ENCODE measurements at regions not wholly inside any gene's neighbourhood (a gene's known extent, or its start where the extent isn't known, plus 50 kb on each side); places are given as distances from the start of the nearest gene placed in this dataset.

- H3K4me3 ChIP-seq (ENCODE audit: control extremely low read depth in 1 of 5, extremely low read depth in 1 of 5, insufficient read depth in 1 of 5, low read depth in 2 of 5, low read length in 4 of 5) = no peak overlapping the region
- no peak for TF ChIP-seq EZH2 (IDR thresholded peaks at IDR 0.05; ENCODE audit: borderline replicate concordance, insufficient read depth, low read depth, low read length, poor library complexity, severe bottlenecking)
- no peak overlapping the region for H2AFZ ChIP-seq (ENCODE audit: insufficient read depth, low read depth, low read length, poor library complexity, severe bottlenecking)
- H3K36me3 ChIP-seq (replicated peaks in 1 of 2; ENCODE audit: control extremely low read depth in 1 of 2, control insufficient read depth in 1 of 2, extremely low read depth in 1 of 2, insufficient read depth in 2 of 2, low read length in 1 of 2) = no peaks in the 10 kb centered on the region
- Mint-ChIP-seq H3K27ac (no peak overlapping the region), H3K27me3 (peaks cover 6% of the 10 kb centered on the region), H3K4me1 (peaks cover 3% of the 10 kb centered on the region), H3K4me3 (no peak overlapping the region), H3K9me3 (ENCODE audit: insufficient read depth) (no peaks in the 10 kb centered on the region)
- intact Hi-C loops (cut with micrococcal nuclease) = no loop called here
- ATAC-seq (ENCODE audit: low read depth) (no peak), DNase-seq (no peak)
- no peak overlapping the region for H3K4me2 ChIP-seq (replicated peaks; ENCODE audit: low read depth, low read length, poor library complexity, severe bottlenecking)
- WGBS (ENCODE audit: insufficient coverage) = no CpG with 5 or more reads among the region's 1 CpG
- no peaks in the 10 kb centered on the region for H3K79me2 ChIP-seq (ENCODE audit: control insufficient read depth, insufficient read depth, low read length)
- H3K9me3 ChIP-seq (ENCODE audit: control extremely low read depth in 1 of 3, control insufficient read depth in 2 of 3, insufficient read depth in 1 of 3, low read length in 2 of 3) = no peaks in the 10 kb centered on the region
- H3K4me1 ChIP-seq (ENCODE audit: control insufficient read depth in 2 of 2, insufficient read depth in 2 of 2, low read length in 2 of 2) = no peaks in the 10 kb centered on the region
- ChIA-PET POLR2A (no interaction called here), CTCF (no interaction called here)
- no peaks in the 10 kb centered on the region for H4K20me1 ChIP-seq (ENCODE audit: control insufficient read depth, insufficient read depth, low read length, poor library complexity, severe bottlenecking)
- no peak overlapping the region for H3K27ac ChIP-seq (ENCODE audit: low read length in 2 of 2)
- no peak overlapping the region for H3K9ac ChIP-seq (ENCODE audit: low read length)
- H3K27me3 ChIP-seq (replicated peaks in 1 of 4; ENCODE audit: control extremely low read depth in 1 of 4, control insufficient read depth in 3 of 4, insufficient read depth in 4 of 4, low read length in 3 of 4) = no peaks in the 10 kb centered on the region
Measured at GRCh38 chr6:147061252-147061651, 143.0 kb upstream of the STXBP5 start.

DNA sequence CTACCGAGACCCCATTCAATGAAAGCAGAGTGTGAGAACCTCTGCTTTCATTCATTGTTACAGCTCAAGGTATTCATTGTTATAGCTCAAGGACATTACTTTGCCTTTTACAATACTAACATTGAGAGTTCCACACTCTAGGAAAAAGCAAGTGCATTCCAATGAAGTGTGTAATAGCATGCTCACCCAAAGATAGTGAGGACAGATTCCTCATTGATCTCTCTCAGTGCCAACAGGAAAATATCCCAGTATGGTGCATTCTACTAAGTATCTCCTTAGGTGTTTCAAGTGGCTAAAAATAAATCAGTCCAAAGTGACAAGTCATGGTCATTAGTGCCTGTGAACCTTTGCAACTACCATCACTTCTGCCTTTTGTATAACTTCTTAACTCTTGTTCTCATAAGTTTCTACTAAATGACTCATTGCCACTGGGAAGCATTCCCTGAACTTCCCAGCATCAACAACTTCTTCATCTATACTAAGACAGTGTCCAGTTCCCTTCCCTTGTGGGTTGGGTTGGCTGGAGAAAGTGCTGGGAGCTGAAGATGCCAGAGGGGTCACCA, 140.7 kb upstream of the STXBP5 start:
- POLR2A ChIA-PET = no interaction called here
- intact Hi-C loops (cut with micrococcal nuclease) = no loop called here
- Histone ChIP-seq H3K79me2 (ENCODE audit: control insufficient read depth, insufficient read depth, low read length) (no peaks in the 10 kb centered on the region), H2AFZ (ENCODE audit: insufficient read depth, low read depth, low read length, poor library complexity, severe bottlenecking) (no peak overlapping the region), H3K36me3 (replicated peaks in 1 of 2; ENCODE audit: control extremely low read depth in 1 of 2, control insufficient read depth in 1 of 2, extremely low read depth in 1 of 2, insufficient read depth in 2 of 2, low read length in 1 of 2) (no peaks in the 10 kb centered on the region), H4K20me1 (ENCODE audit: control insufficient read depth, insufficient read depth, low read length, poor library complexity, severe bottlenecking) (no peaks in the 10 kb centered on the region), H3K4me2 (replicated peaks; ENCODE audit: low read depth, low read length, poor library complexity, severe bottlenecking) (no peak overlapping the region), H3K9me3 (ENCODE audit: control extremely low read depth in 1 of 3, control insufficient read depth in 2 of 3, insufficient read depth in 1 of 3, low read length in 2 of 3) (no peaks in the 10 kb centered on the region), H3K4me3 (ENCODE audit: control extremely low read depth in 1 of 5, extremely low read depth in 1 of 5, insufficient read depth in 1 of 5, low read depth in 2 of 5, low read length in 4 of 5) (no peak overlapping the region), H3K9ac (ENCODE audit: low read length) (no peak overlapping the region), H3K27me3 (replicated peaks in 1 of 4; ENCODE audit: control extremely low read depth in 1 of 4, control insufficient read depth in 3 of 4, insufficient read depth in 4 of 4, low read length in 3 of 4) (no peaks in the 10 kb centered on the region), H3K27ac (ENCODE audit: low read length in 2 of 2) (no peak overlapping the region), H3K4me1 (ENCODE audit: control insufficient read depth in 2 of 2, insufficient read depth in 2 of 2, low read length in 2 of 2) (no peaks in the 10 kb centered on the region)
- no peaks in the 10 kb centered on the region for H3K9me3 Mint-ChIP-seq (ENCODE audit: insufficient read depth)
- no peak overlapping the region for H3K27ac Mint-ChIP-seq
- H3K27me3 Mint-ChIP-seq = peaks cover 6% of the 10 kb centered on the region
- ATAC-seq (ENCODE audit: low read depth) (no peak), DNase-seq (no peak)
- H3K4me1 Mint-ChIP-seq = peaks cover 3% of the 10 kb centered on the region
- H3K4me3 Mint-ChIP-seq = no peak overlapping the region
- CTCF ChIA-PET = no interaction called here
- WGBS (ENCODE audit: insufficient coverage) = 100% methylated on average over 1 of the region's 1 CpG
- TF ChIP-seq CTCF (IDR thresholded peaks at IDR 0.05) (no peak), EZH2 (IDR thresholded peaks at IDR 0.05; ENCODE audit: borderline replicate concordance, insufficient read depth, low read depth, low read length, poor library complexity, severe bottlenecking) (no peak)

Data from B cell (primary cell).